ENCODE measurements at regions not wholly inside any gene's neighbourhood (a gene's known extent, or its start where the extent isn't known, plus 50 kb on each side); places are given as distances from the start of the nearest gene placed in this dataset.

GRCh38 chr11:31919175-31919574 lies 108.1 kb upstream of the PAX6 start:
- no peak overlapping the region for H3K4me3 ChIP-seq
- no peak overlapping the region for H3K27ac ChIP-seq

GRCh38 chr11:31915867-31916266 lies 104.7 kb upstream of the PAX6 start:
- H3K27ac ChIP-seq = no peak overlapping the region
- no peak overlapping the region for H3K4me3 ChIP-seq

- H3K27ac ChIP-seq = no peak overlapping the region
- no peak overlapping the region for H3K4me3 ChIP-seq
Measured at GRCh38 chr11:31913985-31914384, 102.9 kb upstream of the PAX6 start.

- Histone ChIP-seq H3K4me3 (no peak overlapping the region), H3K27ac (no peak overlapping the region)
Measured at GRCh38 chr11:31912808-31913207, 101.7 kb upstream of the PAX6 start.

- no peak overlapping the region for H3K27ac ChIP-seq
- H3K4me3 ChIP-seq = no peak overlapping the region
Measured at GRCh38 chr11:31910950-31911576, 99.9 kb upstream of the PAX6 start.

- no peak overlapping the region for H3K4me3 ChIP-seq
- no peak overlapping the region for H3K27ac ChIP-seq
Measured at GRCh38 chr11:31903225-31904074, 92.3 kb upstream of the PAX6 start.

- H3K27ac ChIP-seq = no peak overlapping the region
- no peak overlapping the region for H3K4me3 ChIP-seq
Measured at GRCh38 chr11:31902706-31903105, 91.6 kb upstream of the PAX6 start.

GRCh38 chr11:31895926-31896325 lies 84.8 kb upstream of the PAX6 start:
- no peak overlapping the region for H3K27ac ChIP-seq
- no peak overlapping the region for H3K4me3 ChIP-seq

- H3K4me3 ChIP-seq = no peak overlapping the region
- no peak overlapping the region for H3K27ac ChIP-seq
Measured at GRCh38 chr11:31887180-31887579, 76.1 kb upstream of the PAX6 start.

GRCh38 chr11:31884080-31884479 lies 73.0 kb upstream of the PAX6 start:
- no peak overlapping the region for H3K4me3 ChIP-seq
- H3K27ac ChIP-seq = no peak overlapping the region

GRCh38 chr11:31883435-31883834 lies 72.3 kb upstream of the PAX6 start:
- no peak overlapping the region for H3K27ac ChIP-seq
- H3K4me3 ChIP-seq = no peak overlapping the region

GRCh38 chr11:31882951-31883392 lies 71.8 kb upstream of the PAX6 start:
- Histone ChIP-seq H3K4me3 (no peak overlapping the region), H3K27ac (peak overlapping the region in 1 of 21 experiments; percentile 7)

- Histone ChIP-seq H3K4me3 (no peak overlapping the region), H3K27ac (no peak overlapping the region)
Measured at GRCh38 chr11:31881825-31882224, 70.7 kb upstream of the PAX6 start.

GRCh38 chr11:31879681-31880080 lies 68.6 kb upstream of the PAX6 start:
- Histone ChIP-seq H3K4me3 (no peak overlapping the region), H3K27ac (no peak overlapping the region)

GRCh38 chr11:31877863-31878262 lies 66.7 kb upstream of the PAX6 start:
- H3K4me3 ChIP-seq = no peak overlapping the region
- no peak overlapping the region for H3K27ac ChIP-seq

GRCh38 chr11:31877083-31877482 lies 66.0 kb upstream of the PAX6 start:
- H3K27ac ChIP-seq = no peak overlapping the region
- H3K4me3 ChIP-seq = no peak overlapping the region

GRCh38 chr11:31875866-31876560 lies 64.9 kb upstream of the PAX6 start:
- Histone ChIP-seq H3K4me3 (no peak overlapping the region), H3K27ac (no peak overlapping the region)

- no peak overlapping the region for H3K27ac ChIP-seq
- no peak overlapping the region for H3K4me3 ChIP-seq
Measured at GRCh38 chr11:31874631-31875191, 63.6 kb upstream of the PAX6 start.

GRCh38 chr11:31873124-31873523 lies 62.0 kb upstream of the PAX6 start:
- Histone ChIP-seq H3K4me3 (no peak overlapping the region), H3K27ac (no peak overlapping the region)

- Histone ChIP-seq H3K27ac (no peak overlapping the region), H3K4me3 (no peak overlapping the region)
Measured at GRCh38 chr11:31872076-31872443, 60.9 kb upstream of the PAX6 start.

Data from skin epidermis (tissue), 12 donors.